Ascending aorta (tissue), 2 donors: ENCODE measurements at regions not wholly inside any gene's neighbourhood (a gene's known extent, or its start where the extent isn't known, plus 50 kb on each side); places are given as distances from the start of the nearest gene placed in this dataset.
"Not testable (repeated sequence)": the region's sequence is repeated elsewhere in the genome, so short reads cannot be mapped to it uniquely, and the experiment has no call there.

Experiments used
- DNase-seq, 2 donors: peaks; one replicate each; pipeline ENCODE4 v3.0.0-alpha.2; 2019; ENCODE audit warnings: low spot score in 2 of 2
- H3K27ac ChIP-seq, 2 donors: fragments of 200-600 bp; sonication (generic); one replicate each; pipeline ENCODE4 v1.5.1; 2016 to 2017; ENCODE audit warnings: mild to moderate bottlenecking in 1 of 2
- H3K27me3 ChIP-seq: fragments of 200-600 bp; sonication (generic); one replicate; pipeline ENCODE4 v1.5.1; 2017
- H3K36me3 ChIP-seq, 2 donors: fragments of 200-600 bp; sonication (generic); one replicate each; pipeline ENCODE4 v1.5.1; 2016
- H3K4me1 ChIP-seq, 2 donors: fragments of 200-600 bp; sonication (generic); one replicate each; pipeline ENCODE4 v1.5.1; 2016 to 2017; ENCODE audit warnings: mild to moderate bottlenecking in 1 of 2
- H3K4me3 ChIP-seq, 2 donors: fragments of 200-600 bp; sonication (generic); one replicate each; pipeline ENCODE4 v1.5.1; 2016 to 2017; ENCODE audit warnings: mild to moderate bottlenecking in 1 of 2
- H3K9me3 ChIP-seq, 2 donors: fragments of 200-600 bp; sonication (generic); one replicate each; pipeline ENCODE4 v1.5.1; 2016
- intact Hi-C: fragments of 100-400 bp; cut with DNase I; formaldehyde crosslinking; loops from one replicate; pipeline ENCODE4 v1.15.1; 2023
- TF ChIP-seq, protein P1 (sequence below), 3 experiments: fragments of 200-600 bp in 2 of 3; fragments of 450-650 bp in 1 of 3; sonication (generic) in 2 of 3; IDR thresholded peaks; one replicate each; pipeline ENCODE4 v1.5.1; 2016 to 2019; ENCODE audit warnings: antibody characterized with exemption in 3 of 3, mild to moderate bottlenecking in 1 of 3, moderate library complexity in 1 of 3

DNA sequence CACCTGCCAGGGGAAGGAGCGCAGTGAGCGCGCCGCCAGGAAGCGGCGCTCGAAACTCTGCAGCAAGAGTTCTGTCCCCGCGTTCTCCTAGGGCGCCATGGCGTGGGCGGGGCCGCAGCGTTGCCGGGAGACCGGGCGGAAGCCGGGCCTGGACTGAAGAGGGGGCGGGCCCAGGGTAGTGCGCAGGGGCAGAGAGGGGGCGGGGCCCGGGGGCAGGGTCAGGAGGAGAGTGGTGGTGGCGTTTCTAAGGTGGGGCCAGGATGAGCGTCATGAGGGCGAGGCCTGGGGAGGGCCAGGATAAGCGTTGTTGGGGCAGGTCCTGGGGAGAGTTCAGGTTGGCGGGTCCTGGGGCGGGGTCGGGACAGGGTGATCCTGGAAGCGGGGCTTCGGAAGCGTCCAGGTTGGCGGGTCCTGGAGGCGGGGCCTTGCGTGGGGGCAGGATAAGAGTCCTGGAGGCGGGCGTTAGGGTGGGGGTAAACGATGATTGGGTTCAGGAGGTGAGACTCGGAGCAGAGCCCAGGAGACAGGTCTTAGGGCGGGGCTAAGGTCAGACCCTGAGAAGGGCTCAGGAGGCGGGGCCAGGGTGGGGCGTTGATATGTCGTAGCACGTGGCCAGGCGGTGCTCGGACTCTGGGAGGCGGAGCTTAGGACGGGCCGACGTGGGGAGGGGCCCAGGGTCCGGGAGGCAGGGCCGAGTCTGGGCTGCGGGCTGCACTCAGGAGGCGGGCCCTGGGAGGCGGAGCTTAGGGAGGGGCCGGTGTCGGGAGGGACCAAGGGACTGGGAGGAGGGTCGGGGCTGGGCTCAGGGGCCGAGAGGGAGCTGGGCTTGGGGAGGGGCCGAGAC lies 189.4 kb downstream of the ADRA2C start:
- not testable (repeated sequence) for H3K36me3 ChIP-seq, H3K27me3 ChIP-seq, H3K9me3 ChIP-seq, H3K4me1 ChIP-seq
- Histone ChIP-seq H3K27ac (peak overlapping the region; percentile 81), H3K4me3 (peak overlapping the region; percentile 77 to 89)
- TF ChIP-seq, protein P1, sequence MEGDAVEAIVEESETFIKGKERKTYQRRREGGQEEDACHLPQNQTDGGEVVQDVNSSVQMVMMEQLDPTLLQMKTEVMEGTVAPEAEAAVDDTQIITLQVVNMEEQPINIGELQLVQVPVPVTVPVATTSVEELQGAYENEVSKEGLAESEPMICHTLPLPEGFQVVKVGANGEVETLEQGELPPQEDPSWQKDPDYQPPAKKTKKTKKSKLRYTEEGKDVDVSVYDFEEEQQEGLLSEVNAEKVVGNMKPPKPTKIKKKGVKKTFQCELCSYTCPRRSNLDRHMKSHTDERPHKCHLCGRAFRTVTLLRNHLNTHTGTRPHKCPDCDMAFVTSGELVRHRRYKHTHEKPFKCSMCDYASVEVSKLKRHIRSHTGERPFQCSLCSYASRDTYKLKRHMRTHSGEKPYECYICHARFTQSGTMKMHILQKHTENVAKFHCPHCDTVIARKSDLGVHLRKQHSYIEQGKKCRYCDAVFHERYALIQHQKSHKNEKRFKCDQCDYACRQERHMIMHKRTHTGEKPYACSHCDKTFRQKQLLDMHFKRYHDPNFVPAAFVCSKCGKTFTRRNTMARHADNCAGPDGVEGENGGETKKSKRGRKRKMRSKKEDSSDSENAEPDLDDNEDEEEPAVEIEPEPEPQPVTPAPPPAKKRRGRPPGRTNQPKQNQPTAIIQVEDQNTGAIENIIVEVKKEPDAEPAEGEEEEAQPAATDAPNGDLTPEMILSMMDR (IDR thresholded peaks at IDR 0.05), result peak in 1 of 3 experiments; percentile 3
- DNase-seq, result peak; percentile 98 to 100
- intact Hi-C loops, result loop anchor here (1.0 to 10.0 kb wide), 7 partner anchors 191 to 1711 kb away; partner anchors contain the start of genes ADRA2C, CFAP99, HAUS3 and LRPAP1

DNA sequence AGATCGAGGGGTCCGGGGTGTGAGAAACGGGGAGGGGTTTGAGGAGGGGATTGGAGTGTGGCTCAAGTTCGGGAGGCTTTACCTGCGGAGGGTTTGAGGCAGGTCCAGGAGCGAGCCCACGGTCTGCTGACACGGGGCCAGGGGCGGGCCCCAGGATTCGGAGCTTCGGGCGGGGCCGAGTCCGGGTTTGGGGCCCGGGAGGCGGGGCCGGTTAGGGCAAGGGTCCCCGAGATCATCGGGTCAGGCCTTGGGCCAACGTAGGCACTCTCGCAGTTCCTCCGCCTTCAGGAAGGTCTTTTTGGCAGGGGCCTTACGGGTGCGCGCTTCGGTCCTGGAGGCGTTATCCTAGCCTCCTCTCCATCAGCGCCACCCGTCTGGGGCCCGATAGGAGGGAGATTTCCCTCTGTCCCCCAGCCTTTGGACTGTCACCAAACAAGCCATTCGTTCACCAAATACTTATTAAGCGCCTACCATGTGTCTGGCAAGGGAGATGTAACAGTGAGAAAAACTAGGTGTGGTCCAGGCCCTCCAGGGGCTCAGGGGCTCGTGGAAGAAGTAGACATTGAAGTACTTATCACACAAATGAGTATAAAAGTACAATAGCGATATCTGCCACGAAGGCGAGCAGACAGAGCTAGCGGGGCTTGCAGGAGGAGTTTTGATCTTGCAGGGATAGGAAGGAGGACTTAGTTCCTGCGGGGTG lies 190.1 kb downstream of the ADRA2C start:
- peak overlapping the region; percentile 77 to 89 for H3K4me3 ChIP-seq
- not testable (repeated sequence) for H3K9me3 ChIP-seq, H3K4me1 ChIP-seq, H3K27me3 ChIP-seq, H3K36me3 ChIP-seq
- DNase-seq, result peak in 1 of 2 donors; percentile 54
- H3K27ac ChIP-seq, result peak overlapping the region; percentile 76 to 81
- intact Hi-C loops, result loop anchor here (5.0 to 10.0 kb wide), 5 partner anchors 192 to 1712 kb away; partner anchors contain the start of genes ADRA2C, CFAP99, HAUS3 and POLN

DNA sequence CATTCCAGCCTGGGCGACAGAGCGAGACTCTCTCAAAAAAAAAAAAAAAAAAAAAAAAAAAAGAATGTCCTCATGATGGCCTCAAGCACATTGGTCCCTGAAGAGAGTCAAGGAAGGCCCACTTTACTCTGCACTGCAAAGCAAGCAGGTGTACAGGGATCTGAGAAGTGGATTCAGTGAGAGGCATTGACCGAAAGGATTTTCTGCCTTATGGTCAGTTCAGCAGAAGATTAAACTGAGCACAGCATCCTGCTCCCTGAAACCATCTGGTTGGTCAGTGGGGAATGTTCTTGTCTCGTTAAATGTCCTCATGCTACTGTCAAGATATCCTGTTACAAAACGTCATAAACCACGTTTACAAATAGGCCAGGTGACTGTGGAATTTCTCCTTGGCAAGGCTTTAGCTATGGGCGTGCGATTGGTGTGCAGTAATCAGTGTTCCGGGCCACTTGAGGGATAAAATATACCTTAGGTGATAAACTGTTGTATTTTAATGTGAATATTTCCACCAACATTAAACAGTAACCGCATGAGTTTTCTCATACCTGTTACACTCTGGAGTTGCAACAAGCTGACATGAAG lies 195.0 kb downstream of the ADRA2C start:
- H3K27me3 ChIP-seq, H3K4me1 ChIP-seq, H3K36me3 ChIP-seq, H3K9me3 ChIP-seq, H3K27ac ChIP-seq, intact Hi-C loops, H3K4me3 ChIP-seq: not testable (repeated sequence)
- peak in 1 of 2 donors; percentile 4 for DNase-seq

DNA sequence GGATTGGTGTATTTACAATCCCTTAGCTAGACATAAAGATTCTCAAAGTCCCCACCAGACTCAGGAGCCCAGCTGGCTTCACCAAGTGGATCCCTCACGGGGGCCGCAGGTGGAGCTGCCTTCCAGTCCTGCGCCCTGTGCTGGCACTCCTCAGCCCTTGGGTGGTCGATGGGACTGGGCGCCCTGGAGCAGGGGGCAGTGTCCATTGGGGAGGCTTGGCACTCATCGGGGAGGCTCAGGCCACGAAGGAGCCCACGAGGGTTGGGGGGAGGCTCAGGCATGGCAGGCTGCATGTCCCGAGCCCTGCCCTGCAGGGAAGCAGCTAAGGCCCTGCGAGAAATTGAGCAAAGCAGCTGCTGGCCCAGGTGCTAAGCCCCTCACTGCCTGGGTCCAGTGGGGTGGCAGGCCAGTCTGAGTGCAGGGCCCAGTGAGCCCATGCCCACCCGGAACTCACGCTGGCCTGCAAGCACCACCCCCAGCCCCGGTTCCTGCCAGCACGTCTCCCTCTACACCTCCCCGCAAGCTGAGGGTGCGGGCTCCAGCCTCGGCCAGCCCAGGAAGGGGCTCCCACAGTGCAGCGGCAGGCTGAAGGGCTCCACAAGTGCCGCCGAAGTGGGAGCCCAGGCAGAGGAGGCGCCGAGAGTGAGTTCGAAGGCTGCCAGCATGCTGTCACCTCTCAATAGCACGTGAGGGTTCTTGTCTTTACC lies 198.5 kb downstream of the ADRA2C start:
- H3K27me3 ChIP-seq, H3K4me3 ChIP-seq, H3K4me1 ChIP-seq, H3K36me3 ChIP-seq, H3K9me3 ChIP-seq, DNase-seq, H3K27ac ChIP-seq, intact Hi-C loops: not testable (repeated sequence)

DNA sequence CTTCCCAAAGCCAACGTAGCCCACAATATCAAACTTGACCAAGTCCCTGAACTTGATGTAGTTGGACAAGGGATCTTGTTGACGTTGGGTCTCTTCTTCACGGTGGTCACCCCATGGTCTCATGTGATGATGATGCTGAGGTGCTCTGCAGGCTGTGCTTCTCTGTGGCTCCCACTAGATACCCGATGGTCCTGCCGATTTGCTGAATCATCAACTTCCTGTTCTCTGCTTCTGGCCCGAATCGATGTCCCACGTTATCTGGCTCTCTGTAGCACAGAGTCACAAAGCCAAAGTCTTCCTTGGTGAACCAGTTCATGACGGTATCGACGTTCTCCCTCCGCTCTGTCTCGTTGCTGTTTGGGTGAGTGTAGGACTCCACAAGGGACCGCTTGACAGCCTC lies 201.0 kb downstream of the ADRA2C start:
- H3K36me3 ChIP-seq, H3K27me3 ChIP-seq, H3K4me1 ChIP-seq, H3K27ac ChIP-seq, H3K9me3 ChIP-seq, intact Hi-C loops, H3K4me3 ChIP-seq, DNase-seq: not testable (repeated sequence)

DNA sequence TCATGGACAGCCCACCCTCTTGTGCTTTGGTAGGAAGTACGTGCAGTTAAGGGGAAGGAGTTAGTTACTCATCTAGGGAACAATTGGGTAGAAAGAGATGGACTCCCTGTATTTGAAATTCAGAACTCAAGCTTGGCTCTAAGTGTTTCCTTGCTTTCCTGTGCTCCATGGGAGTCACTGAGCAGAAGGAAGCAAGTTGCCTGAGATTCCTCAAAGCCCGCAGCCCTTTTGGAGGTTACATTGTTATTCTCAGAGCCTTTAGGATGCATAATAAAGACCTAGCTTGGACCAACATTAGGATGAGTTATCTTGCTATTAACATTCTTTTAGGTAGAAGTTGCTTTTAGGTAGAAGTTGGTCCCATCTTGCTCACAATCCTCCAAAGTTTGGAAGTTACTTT lies 206.4 kb downstream of the ADRA2C start:
- H3K27me3 ChIP-seq, H3K4me1 ChIP-seq, H3K9me3 ChIP-seq, H3K4me3 ChIP-seq, H3K36me3 ChIP-seq, H3K27ac ChIP-seq, DNase-seq, intact Hi-C loops: not testable (repeated sequence)

DNA sequence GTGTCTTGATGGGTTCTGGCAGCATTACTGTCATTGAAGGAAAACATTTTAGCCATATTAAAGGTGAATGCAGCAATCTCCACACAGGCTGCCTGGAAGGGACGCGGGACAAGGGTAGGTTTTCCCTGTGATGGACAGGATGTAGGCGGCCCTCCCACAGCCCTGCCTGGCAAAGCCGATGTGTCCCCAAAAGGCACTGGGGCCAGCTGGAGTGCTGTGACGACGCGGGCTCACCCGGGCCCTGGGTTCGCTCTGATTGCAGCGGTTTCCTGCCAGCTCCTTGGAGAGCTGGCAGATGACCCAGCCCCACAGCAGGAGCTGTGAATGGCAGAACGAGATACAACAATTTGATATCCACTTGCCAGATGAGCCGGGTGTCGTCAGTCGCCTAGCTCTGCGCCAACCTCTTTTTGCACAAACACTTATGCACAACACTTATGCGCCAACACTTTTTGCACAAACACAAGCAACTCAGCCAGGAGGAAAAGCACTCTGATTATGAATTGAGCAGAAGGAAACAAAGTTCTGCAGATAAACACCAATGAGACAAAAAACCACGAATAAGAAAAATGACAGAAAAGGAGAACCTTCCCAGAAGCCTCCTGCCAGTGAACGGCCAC lies 207.5 kb downstream of the ADRA2C start:
- H3K9me3 ChIP-seq, H3K4me1 ChIP-seq, H3K4me3 ChIP-seq, DNase-seq, intact Hi-C loops, H3K36me3 ChIP-seq, H3K27ac ChIP-seq, H3K27me3 ChIP-seq: not testable (repeated sequence)

DNA sequence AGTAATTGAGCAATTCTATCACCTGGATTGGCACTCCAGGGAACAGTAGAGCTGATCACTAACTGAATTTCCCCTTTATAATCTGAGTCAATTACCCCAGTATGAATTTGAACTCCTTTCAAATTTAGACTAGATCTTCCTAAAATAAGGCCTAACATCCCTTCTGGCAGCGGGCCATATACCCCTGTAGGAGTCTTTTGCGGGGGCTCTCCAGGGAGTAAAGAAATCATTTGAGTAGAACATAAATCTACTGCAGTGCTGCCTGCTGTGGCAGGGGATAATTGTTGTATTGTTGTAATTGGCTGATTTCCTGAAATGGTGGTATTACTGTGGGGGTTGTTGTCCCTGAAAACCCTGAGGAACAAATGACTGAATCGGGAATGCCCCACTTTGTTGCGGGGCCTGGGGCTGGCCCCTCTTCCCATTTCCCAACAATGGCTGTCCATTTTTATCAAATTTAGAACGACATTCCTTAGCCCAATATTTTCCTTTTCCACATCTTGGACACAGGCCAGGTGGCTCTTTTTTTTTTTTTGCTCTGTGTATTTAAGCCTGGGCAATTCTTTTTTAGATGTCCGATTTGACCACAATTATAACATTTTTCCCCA lies 217.4 kb downstream of the ADRA2C start:
- intact Hi-C loops, H3K9me3 ChIP-seq, H3K4me1 ChIP-seq, H3K36me3 ChIP-seq, H3K4me3 ChIP-seq, H3K27ac ChIP-seq, H3K27me3 ChIP-seq, DNase-seq: not testable (repeated sequence)
